Prostate gland (tissue), 2 donors: ENCODE measurements at regions not wholly inside any gene's neighbourhood (a gene's known extent, or its start where the extent isn't known, plus 50 kb on each side); places are given as distances from the start of the nearest gene placed in this dataset.

Experiments
- DNase-seq: peaks from one replicate; pipeline ENCODE4 v3.0.0-alpha.2; 2019; ENCODE audit warnings: low spot score
- H3K27ac ChIP-seq, 2 donors: fragments of 200-600 bp; sonication (generic); 2 replicates each; pipeline ENCODE4 v1.5.1; 2017 to 2019
- H3K27me3 ChIP-seq: fragments of 200-600 bp; sonication (generic); replicated peaks from 2 replicates; pipeline ENCODE4 v1.5.1; 2019; ENCODE audit not compliant: insufficient read depth
- H3K36me3 ChIP-seq, 2 donors: fragments of 200-600 bp; sonication (generic); 1 replicate in 1 of 2; 2 replicates in 1 of 2; pipeline versions ENCODE4 v1.5.1 to v1.8.1; 2017 to 2019
- H3K4me1 ChIP-seq: fragments of 200-600 bp; sonication (generic); replicated peaks from 2 replicates; pipeline ENCODE4 v1.5.1; 2019
- H3K4me3 ChIP-seq, 2 donors: fragments of 200-600 bp; sonication (generic); 2 replicates each; pipeline ENCODE4 v1.5.1; 2017 to 2019
- H3K9me3 ChIP-seq: fragments of 200-600 bp; sonication (generic); 2 replicates; pipeline ENCODE4 v1.5.1; 2017
- POLR2A ChIP-seq: fragments of 450-650 bp; IDR thresholded peaks from one replicate; pipeline ENCODE4 v1.6.1; 2016; ENCODE audit warnings: antibody characterized with exemption, mild to moderate bottlenecking
- POLR2AphosphoS5 ChIP-seq: sonication (generic); formaldehyde crosslinking; IDR thresholded peaks from one replicate; pipeline ENCODE4 v1.6.1; 2017; ENCODE audit warnings: antibody characterized with exemption
- WGBS: methylation state at CpG from one replicate; pipeline ENCODE4 v1.1.5; 2018; 5-methylcytosine and 5-hydroxymethylcytosine counted together
- intact Hi-C: fragments of 100-400 bp; cut with DNase I; formaldehyde crosslinking; loops from one replicate; pipeline ENCODE4 v1.14.2; 2022
- TF ChIP-seq, protein P1 (sequence below), 4 experiments: fragments of 200-600 bp in 2 of 4; fragments of 450-650 bp in 2 of 4; sonication (generic) in 2 of 4; IDR thresholded peaks; 1 replicate in 3 of 4; 2 replicates in 1 of 4; pipeline ENCODE4 v1.5.1; 2016 to 2019; ENCODE audit warnings: antibody characterized with exemption in 4 of 4, mild to moderate bottlenecking in 2 of 4, moderate library complexity in 2 of 4

DNA sequence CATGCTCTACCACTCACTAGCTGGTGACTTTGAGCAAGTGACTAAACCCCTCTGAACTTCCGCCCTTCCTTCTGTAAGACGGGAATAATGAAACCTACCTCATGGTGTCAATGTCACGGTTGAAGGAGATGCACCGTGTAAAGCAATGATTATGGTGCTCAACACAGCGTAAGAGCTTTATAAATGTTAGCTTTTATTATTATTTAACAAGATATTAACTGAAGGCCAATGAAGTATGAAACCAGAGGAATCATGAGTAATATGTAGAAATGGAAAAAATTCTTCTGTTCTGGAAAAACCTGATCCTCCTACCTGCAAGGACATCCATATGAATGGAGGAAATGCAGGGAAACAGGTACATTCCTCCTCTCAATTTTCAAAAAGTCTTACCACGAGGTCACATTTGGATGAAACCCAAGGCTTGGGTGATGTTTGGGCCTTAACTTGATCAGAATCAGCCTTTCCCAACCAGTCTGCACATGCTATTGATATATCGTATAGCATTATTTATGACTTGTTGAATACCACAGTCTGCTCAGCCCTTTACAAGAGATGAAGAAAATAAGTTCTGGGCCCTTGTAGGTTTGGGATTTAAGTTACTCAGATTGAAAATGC, 166.8 kb upstream of the TBX3 start:
- no peaks in the 10 kb centered on the region for H3K27me3 ChIP-seq
- TF ChIP-seq, protein P1, sequence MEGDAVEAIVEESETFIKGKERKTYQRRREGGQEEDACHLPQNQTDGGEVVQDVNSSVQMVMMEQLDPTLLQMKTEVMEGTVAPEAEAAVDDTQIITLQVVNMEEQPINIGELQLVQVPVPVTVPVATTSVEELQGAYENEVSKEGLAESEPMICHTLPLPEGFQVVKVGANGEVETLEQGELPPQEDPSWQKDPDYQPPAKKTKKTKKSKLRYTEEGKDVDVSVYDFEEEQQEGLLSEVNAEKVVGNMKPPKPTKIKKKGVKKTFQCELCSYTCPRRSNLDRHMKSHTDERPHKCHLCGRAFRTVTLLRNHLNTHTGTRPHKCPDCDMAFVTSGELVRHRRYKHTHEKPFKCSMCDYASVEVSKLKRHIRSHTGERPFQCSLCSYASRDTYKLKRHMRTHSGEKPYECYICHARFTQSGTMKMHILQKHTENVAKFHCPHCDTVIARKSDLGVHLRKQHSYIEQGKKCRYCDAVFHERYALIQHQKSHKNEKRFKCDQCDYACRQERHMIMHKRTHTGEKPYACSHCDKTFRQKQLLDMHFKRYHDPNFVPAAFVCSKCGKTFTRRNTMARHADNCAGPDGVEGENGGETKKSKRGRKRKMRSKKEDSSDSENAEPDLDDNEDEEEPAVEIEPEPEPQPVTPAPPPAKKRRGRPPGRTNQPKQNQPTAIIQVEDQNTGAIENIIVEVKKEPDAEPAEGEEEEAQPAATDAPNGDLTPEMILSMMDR (IDR thresholded peaks at IDR 0.05), result no peak
- TF ChIP-seq POLR2AphosphoS5, result no peak
- TF ChIP-seq POLR2A, result no peak
- DNase-seq, result no peak
- H3K9me3 ChIP-seq, result no peaks in the 10 kb centered on the region
- no peaks in the 10 kb centered on the region for H3K4me1 ChIP-seq
- 84% methylated on average over 7 of the region's 7 CpGs for WGBS
- no peaks in the 10 kb centered on the region for H3K36me3 ChIP-seq
- no peak overlapping the region for H3K27ac ChIP-seq
- intact Hi-C loops, result no loop called here
- no peak overlapping the region for H3K4me3 ChIP-seq

GRCh38 chr12:114848666-114849065, 164.7 kb upstream of the TBX3 start:
- Histone ChIP-seq H3K4me3 (no peak overlapping the region), H3K9me3 (no peaks in the 10 kb centered on the region), H3K27me3 (no peaks in the 10 kb centered on the region), H3K36me3 (no peaks in the 10 kb centered on the region), H3K4me1 (no peaks in the 10 kb centered on the region), H3K27ac (no peak overlapping the region)
- DNase-seq, result no peak
- TF ChIP-seq POLR2A, result no peak
- 86% methylated on average over 2 of the region's 2 CpGs for WGBS
- intact Hi-C loops, result no loop called here

DNA sequence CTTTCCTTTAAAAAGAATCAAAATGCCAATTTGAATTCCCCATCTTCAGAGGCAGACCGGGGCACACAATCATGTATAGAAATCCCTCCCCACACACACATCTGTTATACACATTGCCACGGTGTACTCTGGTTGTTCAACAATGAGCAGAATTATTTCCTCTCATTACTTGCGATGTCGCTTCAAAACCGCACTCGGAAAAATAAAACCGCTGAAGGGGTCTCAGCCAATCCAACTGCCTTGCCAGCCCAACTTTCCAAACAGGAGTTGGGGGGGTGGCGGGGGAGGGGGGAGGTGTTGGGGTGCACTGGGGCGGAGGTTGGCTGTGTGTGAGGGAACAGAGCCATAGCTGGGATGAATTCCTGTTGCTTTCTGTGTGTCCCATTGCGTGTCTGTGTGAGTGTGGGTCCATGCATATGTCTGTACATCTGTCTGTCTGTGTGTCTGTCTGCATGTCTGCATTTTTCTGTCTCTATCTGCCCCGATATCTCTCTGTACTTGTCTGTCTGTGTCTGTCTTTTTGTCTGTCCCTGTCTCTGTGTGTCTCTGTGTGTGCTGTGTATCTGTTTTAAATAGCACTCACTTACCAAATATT, 163.6 kb upstream of the TBX3 start:
- WGBS, result 72% methylated on average over 11 of the region's 11 CpGs
- H3K9me3 ChIP-seq, result no peaks in the 10 kb centered on the region
- H3K36me3 ChIP-seq, result no peaks in the 10 kb centered on the region
- H3K4me1 ChIP-seq, result no peaks in the 10 kb centered on the region
- intact Hi-C loops, result no loop called here
- TF ChIP-seq POLR2A (no peak), POLR2AphosphoS5 (no peak)
- TF ChIP-seq, protein P1 (IDR thresholded peaks at IDR 0.05), result no peak
- H3K27ac ChIP-seq, result no peak overlapping the region
- DNase-seq, result no peak
- no peak overlapping the region for H3K4me3 ChIP-seq
- H3K27me3 ChIP-seq, result no peaks in the 10 kb centered on the region

- WGBS, result 87% methylated on average over 8 of the region's 8 CpGs
- DNase-seq, result no peak
- intact Hi-C loops, result no loop called here
Measured at GRCh38 chr12:114846771-114847170, 162.8 kb upstream of the TBX3 start.

DNA sequence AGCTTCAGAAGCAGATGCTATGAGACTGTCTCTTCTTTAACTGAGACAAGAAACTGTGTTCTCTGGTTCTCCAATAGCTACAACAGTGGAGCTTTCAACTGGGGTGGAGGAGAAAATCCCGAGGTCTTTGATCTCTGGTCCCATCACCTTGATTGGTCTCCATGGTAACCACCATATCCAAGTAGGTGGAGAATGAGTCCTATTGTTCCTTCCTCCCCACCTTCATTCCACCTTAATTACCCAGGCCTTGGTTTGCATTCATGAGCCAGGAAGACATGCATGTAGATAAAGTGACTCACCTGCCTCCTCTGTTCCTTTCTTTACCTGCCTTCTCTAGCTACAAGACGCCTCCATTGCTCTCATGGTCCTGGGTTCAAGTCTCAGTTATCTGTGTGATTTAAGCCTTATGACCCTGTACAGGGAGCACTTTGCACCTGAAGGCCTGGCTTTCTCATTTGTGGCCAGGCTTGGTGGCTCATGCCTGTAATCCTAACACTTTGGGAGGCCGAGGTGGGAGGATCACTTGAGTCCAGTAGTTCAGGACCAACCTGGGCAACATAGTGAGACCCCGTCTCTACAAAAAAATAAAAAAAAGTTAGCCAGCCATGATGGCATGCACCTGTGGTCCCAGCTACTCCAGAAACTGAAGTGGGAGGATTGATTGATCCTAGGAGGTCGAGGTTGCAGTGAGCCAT, 157.7 kb upstream of the TBX3 start:
- WGBS, result 89% methylated on average over 5 of the region's 5 CpGs
- intact Hi-C loops, result no loop called here
- H3K4me1 ChIP-seq, result no peaks in the 10 kb centered on the region
- no peak overlapping the region for H3K27ac ChIP-seq
- H3K4me3 ChIP-seq, result no peak overlapping the region
- H3K27me3 ChIP-seq, result no peaks in the 10 kb centered on the region
- TF ChIP-seq, protein P1 (IDR thresholded peaks at IDR 0.05), result no peak
- TF ChIP-seq POLR2AphosphoS5 (no peak), POLR2A (no peak)
- no peaks in the 10 kb centered on the region for H3K36me3 ChIP-seq
- no peaks in the 10 kb centered on the region for H3K9me3 ChIP-seq
- no peak for DNase-seq

More at GRCh38 chr12:114846771-114847170, 162.8 kb upstream of the TBX3 start:
- Histone ChIP-seq H3K36me3 (no peaks in the 10 kb centered on the region), H3K27me3 (no peaks in the 10 kb centered on the region), H3K4me1 (no peaks in the 10 kb centered on the region), H3K9me3 (no peaks in the 10 kb centered on the region), H3K4me3 (no peak overlapping the region), H3K27ac (no peak overlapping the region)
- TF ChIP-seq, protein P1 (IDR thresholded peaks at IDR 0.05), result no peak
- TF ChIP-seq POLR2AphosphoS5 (no peak), POLR2A (no peak)
